ENCODE measurements at regions not wholly inside any gene's neighbourhood (a gene's known extent, or its start where the extent isn't known, plus 50 kb on each side); places are given as distances from the start of the nearest gene placed in this dataset.
A peak's percentile ranks its signal among the peaks of the same experiment; 100 is the strongest.

DNA sequence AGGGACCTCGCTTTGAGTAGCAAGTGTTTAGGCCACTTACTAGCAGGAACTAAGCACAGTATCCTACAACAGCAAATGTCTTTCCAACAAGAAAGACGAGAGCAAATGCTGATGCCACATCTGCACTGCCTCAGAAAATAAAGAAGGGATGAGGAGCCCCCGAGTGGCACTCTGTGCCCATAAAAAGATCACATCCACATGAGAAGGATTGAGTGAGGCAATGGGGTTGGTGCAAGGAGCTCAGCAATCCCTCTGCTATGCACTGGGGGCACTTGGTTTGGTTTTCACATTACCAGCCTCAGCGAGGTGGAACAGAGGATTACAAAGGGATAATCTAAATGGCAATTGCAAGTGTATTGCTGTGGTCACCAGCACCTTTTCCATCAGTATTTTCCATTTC lies 252.8 kb upstream of the SLC7A11 start:
- TF ChIP-seq, protein P1, sequence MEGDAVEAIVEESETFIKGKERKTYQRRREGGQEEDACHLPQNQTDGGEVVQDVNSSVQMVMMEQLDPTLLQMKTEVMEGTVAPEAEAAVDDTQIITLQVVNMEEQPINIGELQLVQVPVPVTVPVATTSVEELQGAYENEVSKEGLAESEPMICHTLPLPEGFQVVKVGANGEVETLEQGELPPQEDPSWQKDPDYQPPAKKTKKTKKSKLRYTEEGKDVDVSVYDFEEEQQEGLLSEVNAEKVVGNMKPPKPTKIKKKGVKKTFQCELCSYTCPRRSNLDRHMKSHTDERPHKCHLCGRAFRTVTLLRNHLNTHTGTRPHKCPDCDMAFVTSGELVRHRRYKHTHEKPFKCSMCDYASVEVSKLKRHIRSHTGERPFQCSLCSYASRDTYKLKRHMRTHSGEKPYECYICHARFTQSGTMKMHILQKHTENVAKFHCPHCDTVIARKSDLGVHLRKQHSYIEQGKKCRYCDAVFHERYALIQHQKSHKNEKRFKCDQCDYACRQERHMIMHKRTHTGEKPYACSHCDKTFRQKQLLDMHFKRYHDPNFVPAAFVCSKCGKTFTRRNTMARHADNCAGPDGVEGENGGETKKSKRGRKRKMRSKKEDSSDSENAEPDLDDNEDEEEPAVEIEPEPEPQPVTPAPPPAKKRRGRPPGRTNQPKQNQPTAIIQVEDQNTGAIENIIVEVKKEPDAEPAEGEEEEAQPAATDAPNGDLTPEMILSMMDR (conservative IDR thresholded peaks at IDR 0.05; ENCODE audit: low read depth, low read length) = peak; percentile 51; the same call in 1 of the 2 replicates
- TF ChIP-seq EZH2phosphoT487 (IDR thresholded peaks at IDR 0.05; ENCODE audit: borderline replicate concordance, low read length) (no peak), EZH2 (IDR thresholded peaks at IDR 0.05; ENCODE audit: low read length, unreplicated experiment) (no peak)

Measured in PC-3 (cell line).